HEK293 (cell line): ENCODE measurements at regions not wholly inside any gene's neighbourhood (a gene's known extent, or its start where the extent isn't known, plus 50 kb on each side); places are given as distances from the start of the nearest gene placed in this dataset.

Source experiments
- KLF8 ChIP-seq: fragments of 450-650 bp; formaldehyde crosslinking; IDR thresholded peaks from 2 replicates; pipeline ENCODE4 v1.5.1; 2016; ENCODE audit warnings: missing biosample characterization, missing genetic modification characterization
- PRDM2 ChIP-seq: fragments of 450-650 bp; formaldehyde crosslinking; IDR thresholded peaks from 2 replicates; pipeline ENCODE4 v1.5.1; 2016; ENCODE audit warnings: missing biosample characterization, missing genetic modification characterization, borderline replicate concordance
- PRDM6 ChIP-seq: fragments of 450-650 bp; formaldehyde crosslinking; IDR thresholded peaks from 2 replicates; pipeline ENCODE4 v1.5.1; 2017; ENCODE audit warnings: missing biosample characterization, missing genetic modification characterization
- REST ChIP-seq: fragments of 450-650 bp; formaldehyde crosslinking; IDR thresholded peaks from 2 replicates; pipeline ENCODE4 v1.5.1; 2016; ENCODE audit warnings: missing biosample characterization, missing genetic modification characterization
- TRIM28 ChIP-seq: IDR thresholded peaks from 2 replicates; pipeline ENCODE4 v1.6.1; 2011; ENCODE audit warnings: low read length, control low read depth, borderline replicate concordance
- ZNF133 ChIP-seq: fragments of 450-650 bp; formaldehyde crosslinking; IDR thresholded peaks from 2 replicates; pipeline ENCODE4 v1.5.1; 2016; ENCODE audit warnings: missing biosample characterization, missing genetic modification characterization
- ZNF140 ChIP-seq: fragments of 450-650 bp; formaldehyde crosslinking; IDR thresholded peaks from 2 replicates; pipeline ENCODE4 v1.5.1; 2016; ENCODE audit warnings: missing biosample characterization, missing genetic modification characterization
- ZNF23 ChIP-seq: fragments of 450-650 bp; formaldehyde crosslinking; IDR thresholded peaks from 2 replicates; pipeline ENCODE4 v1.5.1; 2016; ENCODE audit warnings: missing biosample characterization, missing genetic modification characterization, borderline replicate concordance
- ZNF324 ChIP-seq: fragments of 450-650 bp; formaldehyde crosslinking; IDR thresholded peaks from 2 replicates; pipeline ENCODE4 v1.5.1; 2016; ENCODE audit warnings: missing biosample characterization, missing genetic modification characterization
- ZNF362 ChIP-seq: fragments of 450-650 bp; formaldehyde crosslinking; IDR thresholded peaks from 2 replicates; pipeline ENCODE4 v1.5.1; 2016; ENCODE audit warnings: missing biosample characterization, missing genetic modification characterization
- ZNF37A ChIP-seq: fragments of 450-650 bp; IDR thresholded peaks from 2 replicates; pipeline ENCODE4 v1.5.1; 2018; ENCODE audit warnings: missing biosample characterization, missing genetic modification characterization
- ZNF416 ChIP-seq: fragments of 450-650 bp; formaldehyde crosslinking; IDR thresholded peaks from 2 replicates; pipeline ENCODE4 v1.5.1; 2016; ENCODE audit warnings: missing biosample characterization, missing genetic modification characterization
- ZNF514 ChIP-seq: fragments of 450-650 bp; formaldehyde crosslinking; IDR thresholded peaks from 2 replicates; pipeline ENCODE4 v1.5.1; 2016; ENCODE audit warnings: missing biosample characterization, missing genetic modification characterization
- ZNF518A ChIP-seq: fragments of 450-650 bp; formaldehyde crosslinking; conservative IDR thresholded peaks from 2 replicates; pipeline ENCODE4 v1.5.1; 2016; ENCODE audit warnings: low read depth, missing biosample characterization, missing genetic modification characterization
- ZNF548 ChIP-seq: fragments of 450-650 bp; formaldehyde crosslinking; IDR thresholded peaks from 2 replicates; pipeline ENCODE4 v1.5.1; 2016; ENCODE audit warnings: missing biosample characterization, missing genetic modification characterization
- ZNF555 ChIP-seq: fragments of 450-650 bp; formaldehyde crosslinking; conservative IDR thresholded peaks from 2 replicates; pipeline ENCODE4 v1.5.1; 2017; ENCODE audit warnings: missing biosample characterization, mild to moderate bottlenecking, missing genetic modification characterization, inconsistent platforms
- ZNF626 ChIP-seq: fragments of 450-650 bp; sonication (Bioruptor Pico); formaldehyde crosslinking; IDR thresholded peaks from 2 replicates; pipeline ENCODE4 v1.5.1; 2018; ENCODE audit warnings: missing biosample characterization, missing genetic modification characterization, inconsistent platforms
- ZNF639 ChIP-seq: fragments of 450-650 bp; formaldehyde crosslinking; IDR thresholded peaks from 2 replicates; pipeline ENCODE4 v1.5.1; 2016; ENCODE audit warnings: missing biosample characterization, missing genetic modification characterization
- ZSCAN5A ChIP-seq: fragments of 450-650 bp; formaldehyde crosslinking; IDR thresholded peaks from 2 replicates; pipeline ENCODE4 v1.5.1; 2016; ENCODE audit warnings: missing biosample characterization, missing genetic modification characterization
- ZXDB ChIP-seq: fragments of 450-650 bp; formaldehyde crosslinking; IDR thresholded peaks from 2 replicates; pipeline ENCODE4 v1.5.1; 2016; ENCODE audit warnings: missing biosample characterization, missing genetic modification characterization

- TF ChIP-seq ZNF639 (tag by site-specific recombination) (no peak), ZNF555 (tag by site-specific recombination) (no peak), ZNF23 (tag by site-specific recombination) (no peak), ZNF548 (no peak), ZNF518A (tag by site-specific recombination) (no peak), ZNF140 (no peak), ZNF324 (no peak), KLF8 (no peak), ZNF362 (tag by site-specific recombination) (no peak), PRDM6 (tag by site-specific recombination) (peak; percentile 72), ZSCAN5A (no peak), ZXDB (tag by site-specific recombination) (peak; percentile 45), ZNF626 (no peak), ZNF133 (tag by site-specific recombination) (no peak), REST (tag by site-specific recombination) (no peak), PRDM2 (tag by site-specific recombination) (no peak), TRIM28 (no peak), ZNF37A (no peak), ZNF514 (tag by site-specific recombination) (no peak), ZNF416 (no peak)
Measured at GRCh38 chr3:152047465-152047864, 174.0 kb downstream of the SUCNR1 start (continued).
